UCSD-AML1 (cell line): ENCODE measurements at regions not wholly inside any gene's neighbourhood (a gene's known extent, or its start where the extent isn't known, plus 50 kb on each side); places are given as distances from the start of the nearest gene placed in this dataset.
"Not testable (repeated sequence)": the region's sequence is repeated elsewhere in the genome, so short reads cannot be mapped to it uniquely, and the experiment has no call there.

Experiments used
- DNase-seq: peaks from one replicate; lab custom pipeline; 2025; ENCODE audit not compliant: unreplicated experiment; lab: John Stamatoyannopoulos, UW

GRCh38 chr1:221241157-221241556, 361.9 kb downstream of the HLX start:
- no peak for DNase-seq

GRCh38 chr1:221241592-221241991, 362.3 kb downstream of the HLX start:
- DNase-seq: no peak

GRCh38 chr1:221246067-221246466, 366.8 kb downstream of the HLX start:
- DNase-seq: no peak

GRCh38 chr1:221246628-221247415, 367.6 kb downstream of the HLX start:
- DNase-seq: no peak

- no peak for DNase-seq
Measured at GRCh38 chr1:221251580-221251979, 372.3 kb downstream of the HLX start.

- no peak for DNase-seq
Measured at GRCh38 chr1:221254813-221255212, 375.6 kb downstream of the HLX start.

- DNase-seq: no peak
Measured at GRCh38 chr1:221256773-221257172, 377.5 kb downstream of the HLX start.

GRCh38 chr1:221257548-221257947, 378.3 kb downstream of the HLX start:
- DNase-seq: not testable (repeated sequence)

- not testable (repeated sequence) for DNase-seq
Measured at GRCh38 chr1:221262677-221263076, 383.4 kb downstream of the HLX start.

GRCh38 chr1:221263831-221264767, 384.9 kb downstream of the HLX start:
- no peak for DNase-seq

- DNase-seq: no peak
Measured at GRCh38 chr1:221264848-221265247, 385.6 kb downstream of the HLX start.

- DNase-seq: no peak
Measured at GRCh38 chr1:221268295-221268694, 389.1 kb downstream of the HLX start.

- DNase-seq: no peak
Measured at GRCh38 chr1:221271701-221272100, 392.5 kb downstream of the HLX start.

GRCh38 chr1:221272940-221273339, 393.7 kb downstream of the HLX start:
- no peak for DNase-seq

- DNase-seq: no peak
Measured at GRCh38 chr1:221274373-221274772, 395.1 kb downstream of the HLX start.

GRCh38 chr1:221276896-221277409, 397.7 kb downstream of the HLX start:
- no peak for DNase-seq

GRCh38 chr1:221279146-221279545, 399.9 kb downstream of the HLX start:
- no peak for DNase-seq

GRCh38 chr1:221283532-221283931, 404.3 kb downstream of the HLX start:
- no peak for DNase-seq

- no peak for DNase-seq
Measured at GRCh38 chr1:221284028-221284427, 404.8 kb downstream of the HLX start.

- not testable (repeated sequence) for DNase-seq
Measured at GRCh38 chr1:221284991-221285390, 405.7 kb downstream of the HLX start.

GRCh38 chr1:221285458-221286210, 406.4 kb downstream of the HLX start:
- not testable (repeated sequence) for DNase-seq
